ENCODE measurements at regions not wholly inside any gene's neighbourhood (a gene's known extent, or its start where the extent isn't known, plus 50 kb on each side); places are given as distances from the start of the nearest gene placed in this dataset.

GRCh38 chr6:63371104-63371715 lies 51.4 kb upstream of the LGSN start:
- no peak for TF ChIP-seq EP300 (IDR thresholded peaks at IDR 0.05)
- TF ChIP-seq CTCF (IDR thresholded peaks at IDR 0.05): no peak
- TF ChIP-seq POLR2A (IDR thresholded peaks at IDR 0.05): no peak
- no peak for TF ChIP-seq POLR2AphosphoS5 (IDR thresholded peaks at IDR 0.05)
